NOMO-1 treated with dmso at 0.1 percent for 144 hours (cell line): ENCODE measurements at regions not wholly inside any gene's neighbourhood (a gene's known extent, or its start where the extent isn't known, plus 50 kb on each side); places are given as distances from the start of the nearest gene placed in this dataset.

Experiments used
- DNase-seq: peaks from one replicate; lab custom pipeline; 2025; ENCODE audit not compliant: unreplicated experiment; lab: John Stamatoyannopoulos, UW

DNA sequence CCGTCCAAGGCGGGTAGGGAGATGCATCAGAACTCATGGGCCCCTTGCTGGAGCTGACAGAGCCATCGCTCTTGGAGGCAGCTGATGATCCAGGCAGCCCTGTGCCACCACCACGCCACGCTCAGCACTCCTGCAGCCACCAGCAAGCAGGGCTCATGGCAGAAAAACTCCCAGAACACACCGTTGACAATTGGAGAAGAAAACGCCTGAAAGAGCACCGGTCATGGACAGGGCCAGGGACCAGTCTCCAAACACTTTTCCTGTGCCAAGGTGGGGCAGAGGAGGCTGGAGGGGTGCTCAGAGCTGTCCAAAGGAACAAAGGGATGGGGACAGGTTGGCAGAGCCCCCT, 132.2 kb downstream of the FOXL1 start:
- DNase-seq: no peak

GRCh38 chr16:86712158-86713009, 134.0 kb downstream of the FOXL1 start:
- no peak for DNase-seq

DNA sequence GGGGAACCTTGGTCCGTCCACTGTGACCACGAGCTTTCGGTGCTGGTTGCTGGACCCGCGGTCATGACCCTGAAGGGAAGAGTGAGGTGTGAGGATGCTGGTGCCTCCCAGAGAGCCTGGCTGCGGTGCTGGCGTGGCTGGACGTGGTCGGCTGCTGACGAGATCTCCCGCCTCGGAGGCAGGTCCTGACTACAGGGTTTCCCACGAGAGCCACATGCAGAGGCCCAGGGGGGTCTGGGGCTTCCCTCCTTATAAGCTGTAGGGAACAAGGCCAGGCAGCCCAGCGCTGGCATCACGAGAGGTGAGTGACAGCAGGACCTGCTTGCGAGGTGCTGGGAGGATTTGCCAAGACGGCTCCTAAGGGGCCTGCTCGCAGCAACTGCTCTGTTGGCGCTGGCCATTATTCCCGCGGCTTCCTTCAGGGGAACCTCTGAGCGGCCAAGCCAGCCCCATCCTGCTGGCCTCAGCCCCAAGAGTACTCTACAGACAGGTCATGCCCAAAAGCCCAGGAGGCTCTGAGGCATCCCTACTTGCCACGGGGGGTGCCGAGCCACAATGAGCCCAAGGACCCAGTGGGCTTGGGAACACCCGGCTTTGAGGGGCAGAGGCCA, 134.8 kb downstream of the FOXL1 start:
- no peak for DNase-seq

DNA sequence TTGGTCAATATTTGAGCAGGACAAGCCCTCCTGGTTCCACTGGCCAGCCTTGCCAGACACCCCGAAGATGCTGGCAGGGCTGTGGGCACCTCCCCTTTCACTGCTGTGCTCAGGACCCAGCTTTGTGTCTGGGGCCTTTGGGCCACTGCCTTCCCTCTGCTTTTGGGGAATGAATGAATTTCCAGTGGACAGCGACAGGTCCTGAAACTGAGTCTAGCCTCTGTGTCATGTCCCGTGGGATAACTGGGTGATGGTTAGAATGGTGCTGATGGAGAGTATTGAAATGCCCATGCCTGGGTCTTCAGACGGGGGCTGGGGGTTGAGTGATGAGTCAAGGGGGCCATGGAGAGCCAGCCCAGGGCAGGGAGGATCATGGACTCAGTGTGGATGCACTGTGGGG, 135.8 kb downstream of the FOXL1 start:
- DNase-seq: no peak

- no peak for DNase-seq
These were observed 138.3 kb downstream of the FOXL1 start for GRCh38 chr16:86716649-86717048.

DNA sequence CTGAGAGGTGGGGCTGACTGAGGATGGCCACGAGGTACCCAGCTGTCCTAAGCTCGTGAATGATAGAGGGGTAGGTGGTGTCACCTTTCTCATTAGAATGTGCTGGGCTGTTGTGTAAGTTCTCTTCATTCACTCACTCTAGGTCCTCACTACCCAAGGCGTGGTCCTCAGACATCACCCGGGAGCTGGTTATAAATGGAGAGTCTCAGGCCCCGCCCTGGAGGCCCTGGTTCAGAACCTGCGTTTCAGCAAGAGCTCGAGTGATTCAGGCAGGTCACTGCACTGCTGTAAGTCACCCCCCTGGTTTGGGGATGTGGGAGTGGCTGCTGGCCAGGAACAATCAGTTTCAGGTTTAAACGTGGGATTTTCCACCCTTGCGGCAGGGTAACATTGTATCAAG, 139.8 kb downstream of the FOXL1 start:
- DNase-seq: no peak

- DNase-seq: no peak
These were observed 144.6 kb downstream of the FOXL1 start for GRCh38 chr16:86722970-86723369.

DNA sequence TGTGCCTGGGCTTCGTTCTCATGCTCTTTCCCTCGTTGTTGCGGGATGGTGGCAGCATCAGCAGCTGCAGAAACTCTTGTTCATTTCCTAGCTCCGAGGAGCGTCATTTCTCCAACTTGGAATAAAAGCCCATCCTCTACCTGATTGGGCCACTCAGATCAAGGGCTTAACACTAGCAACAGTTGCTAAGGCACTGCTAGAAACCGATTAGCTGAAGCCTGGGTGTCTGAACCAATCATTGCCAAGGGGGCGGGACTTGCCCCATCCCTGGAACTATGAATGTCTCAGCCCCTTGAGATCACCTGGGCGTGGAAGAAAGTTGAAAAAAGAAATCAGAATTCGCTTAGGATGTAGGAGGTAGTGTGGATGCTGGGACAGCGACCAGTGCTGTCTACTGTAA, 145.3 kb downstream of the FOXL1 start:
- DNase-seq: no peak

DNA sequence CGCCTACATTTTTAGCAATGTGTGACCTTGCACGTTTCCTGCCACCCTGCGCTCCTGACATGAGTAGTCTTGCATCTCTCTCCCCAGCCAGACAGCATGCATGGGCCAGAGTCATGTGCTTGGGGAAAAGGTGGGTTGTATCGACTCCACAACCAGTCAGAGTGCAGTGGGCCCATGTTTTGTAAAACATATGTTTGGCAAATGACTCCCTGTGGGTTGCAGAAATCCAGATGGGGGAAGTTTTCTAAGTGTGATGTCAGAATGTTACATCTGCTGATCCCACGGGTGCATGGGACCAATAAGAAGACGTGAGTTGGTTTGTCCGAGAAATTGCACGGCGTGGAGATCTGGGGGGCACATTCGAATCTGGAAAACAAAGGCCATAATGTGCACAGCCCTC, 147.1 kb downstream of the FOXL1 start:
- no peak for DNase-seq

- DNase-seq: no peak
These were observed 148.0 kb downstream of the FOXL1 start for GRCh38 chr16:86726340-86726739.

- DNase-seq: no peak
These were observed 148.8 kb downstream of the FOXL1 start for GRCh38 chr16:86727131-86727530.

DNA sequence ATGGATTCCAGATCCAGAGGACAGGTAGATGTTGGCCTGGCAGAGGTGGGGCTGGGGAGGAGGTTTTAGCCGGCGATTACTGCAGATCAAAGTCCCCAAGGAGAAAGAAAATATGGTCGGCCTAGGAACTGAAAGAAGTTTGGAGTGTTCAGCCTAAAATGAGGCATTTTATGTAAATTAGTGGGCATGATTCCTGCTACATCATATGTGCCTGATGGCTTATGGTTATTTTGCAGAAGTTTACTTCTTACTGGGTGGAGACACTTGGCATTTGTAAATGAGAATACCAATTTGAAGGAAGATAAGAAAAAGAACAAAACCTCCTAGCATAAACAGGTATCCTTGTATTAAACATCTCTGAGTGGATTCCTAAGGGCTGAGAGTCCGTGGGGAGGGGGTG, 149.3 kb downstream of the FOXL1 start:
- DNase-seq: no peak

DNA sequence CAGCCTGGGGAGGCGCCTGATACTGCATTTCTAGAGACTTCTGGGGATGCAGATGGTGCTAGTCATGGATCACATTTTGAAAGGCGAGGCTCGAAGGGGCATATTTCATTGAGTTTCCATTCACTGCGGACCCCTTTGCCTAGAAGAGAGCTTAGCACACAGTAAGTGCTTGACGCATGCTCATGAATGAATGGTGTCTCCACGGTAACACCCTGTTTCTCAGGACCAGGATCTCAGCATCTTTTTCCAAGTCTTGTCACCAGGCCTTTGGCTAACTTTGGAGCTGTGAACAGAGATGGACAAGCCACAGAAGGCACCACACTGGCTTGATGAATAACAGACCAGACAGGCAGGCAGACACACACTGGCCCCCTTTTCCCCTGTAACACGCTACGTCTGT, 151.3 kb downstream of the FOXL1 start:
- no peak for DNase-seq

DNA sequence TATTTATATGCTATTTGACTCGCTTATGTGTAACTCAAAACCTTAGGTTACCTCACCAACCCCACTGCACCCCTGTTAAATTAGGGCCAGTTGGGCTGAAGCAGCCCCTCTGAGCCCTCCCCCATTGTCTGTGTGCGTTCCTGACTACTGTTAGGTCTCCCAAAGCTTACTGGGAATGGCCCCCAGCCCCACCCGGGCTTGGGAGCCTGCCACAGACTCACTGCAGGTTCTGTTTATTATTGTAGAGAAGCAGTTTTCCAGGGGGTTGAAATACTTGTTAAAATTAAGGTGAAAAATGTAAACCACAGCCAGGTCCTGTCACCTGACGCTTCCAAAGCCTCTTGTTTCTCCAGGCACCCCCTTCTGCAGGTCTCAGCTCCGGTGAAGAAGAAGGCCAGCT, 151.7 kb downstream of the FOXL1 start:
- DNase-seq: no peak

GRCh38 chr16:86730597-86730996, 152.2 kb downstream of the FOXL1 start:
- no peak for DNase-seq

DNA sequence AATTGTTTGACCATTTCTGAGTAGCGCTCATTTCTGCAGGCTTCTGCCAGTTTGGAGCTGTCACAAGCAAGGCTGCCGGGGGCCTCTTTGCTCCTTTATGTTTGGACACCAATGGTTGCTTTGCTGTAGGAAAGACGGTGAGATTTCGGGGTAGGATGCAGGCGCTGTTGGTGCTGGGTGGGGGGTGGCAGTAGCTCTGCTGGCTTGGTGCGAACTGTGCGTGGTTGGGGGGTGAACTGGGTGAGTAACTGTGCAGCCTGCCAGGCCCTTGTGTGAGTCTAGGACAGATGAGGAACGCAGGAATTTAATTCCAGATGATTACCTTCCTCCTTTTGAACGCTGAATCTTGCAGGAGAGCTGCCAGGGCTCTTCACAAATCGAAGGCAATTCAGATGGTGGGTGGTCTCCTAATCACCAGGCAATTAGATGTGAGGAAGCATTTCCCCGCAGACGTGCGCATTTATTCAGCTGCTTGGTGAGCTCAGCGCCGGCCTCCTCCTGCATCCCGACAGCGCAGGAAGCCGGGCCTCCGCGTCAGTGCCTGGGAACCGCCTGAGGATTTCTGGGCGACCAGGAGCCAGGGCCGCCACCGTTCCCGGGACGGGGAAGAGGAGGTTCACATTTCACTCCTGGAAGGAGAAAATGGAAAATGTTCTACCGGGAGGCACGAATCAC, 154.4 kb downstream of the FOXL1 start:
- DNase-seq: no peak

DNA sequence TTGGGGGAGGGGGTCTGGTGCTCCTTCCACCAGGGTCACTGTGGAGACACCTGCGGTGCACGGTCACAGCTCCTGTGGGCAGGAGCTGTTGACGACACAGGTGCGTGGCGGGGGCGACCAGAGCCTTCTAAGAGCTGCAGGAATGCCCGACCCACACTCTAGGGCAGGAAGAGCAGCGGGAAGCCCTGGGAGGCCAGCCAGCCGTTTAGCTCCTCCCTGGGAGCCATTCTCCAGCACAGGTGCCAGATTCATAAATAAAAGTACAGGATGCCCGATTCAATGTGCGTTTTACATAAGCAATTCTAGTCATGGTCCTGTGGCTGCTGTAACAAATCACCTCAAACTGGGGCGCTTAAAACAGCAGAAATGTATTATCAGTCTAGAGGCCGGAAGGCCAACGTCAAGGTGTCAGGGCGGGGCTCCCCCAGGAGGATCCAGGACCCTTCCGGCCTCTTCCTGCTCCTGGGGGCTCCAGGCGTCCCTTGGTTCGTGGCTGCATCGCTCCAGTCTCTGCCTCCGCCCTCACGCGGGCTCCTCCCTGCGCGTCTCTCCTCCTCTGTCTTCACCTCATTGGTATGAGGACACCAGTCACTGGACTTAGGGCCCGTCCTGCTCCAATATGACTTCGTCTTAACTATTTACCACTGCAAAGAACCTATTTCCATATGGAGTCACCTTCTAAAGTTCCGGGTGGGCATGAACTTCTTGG, 155.4 kb downstream of the FOXL1 start:
- DNase-seq: no peak

DNA sequence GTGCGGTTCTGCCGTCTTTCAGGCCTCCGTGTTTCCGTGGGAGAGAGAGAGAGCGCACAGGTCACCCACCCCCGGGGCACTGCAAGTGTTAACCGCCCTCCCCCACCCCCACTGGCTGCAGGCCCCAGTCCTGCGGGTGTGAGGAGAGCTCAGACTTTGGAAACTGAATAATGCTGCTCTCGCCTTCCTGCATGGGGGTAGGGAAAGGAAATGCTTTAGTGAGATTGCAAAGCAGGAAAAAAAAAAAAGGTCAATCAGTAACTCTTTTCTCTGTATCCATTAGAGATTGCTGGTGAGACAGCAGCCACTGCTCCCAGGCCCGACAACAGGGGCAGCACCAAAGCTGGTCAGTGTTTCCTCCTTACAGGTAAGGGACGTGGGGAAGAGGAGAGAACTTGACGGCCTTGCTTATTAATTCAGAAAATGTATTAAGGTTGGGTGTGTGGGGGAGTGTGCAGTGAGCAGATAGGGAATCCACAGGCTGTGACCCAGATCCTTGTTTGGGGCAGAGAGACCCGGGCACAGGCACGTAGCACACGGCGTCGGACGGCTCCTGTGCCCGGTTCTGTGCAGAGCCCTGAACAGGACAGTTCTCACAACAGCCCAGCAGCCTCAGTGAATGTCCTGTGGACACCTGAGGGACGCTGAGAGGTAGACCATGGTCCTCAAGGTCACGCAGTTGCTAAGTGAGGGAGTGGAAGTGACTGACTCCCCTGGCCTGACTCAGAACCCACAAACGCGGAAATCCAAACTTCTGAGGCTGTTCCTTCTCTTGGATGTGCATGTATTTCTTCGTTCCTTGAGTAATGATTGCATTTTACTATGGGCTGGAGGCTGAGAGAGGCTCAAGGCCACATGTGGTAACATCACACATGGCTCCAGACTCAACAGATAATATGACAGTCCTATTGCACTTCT, 156.5 kb downstream of the FOXL1 start:
- no peak for DNase-seq

- DNase-seq: no peak
These were observed 157.4 kb downstream of the FOXL1 start for GRCh38 chr16:86735727-86736126.

DNA sequence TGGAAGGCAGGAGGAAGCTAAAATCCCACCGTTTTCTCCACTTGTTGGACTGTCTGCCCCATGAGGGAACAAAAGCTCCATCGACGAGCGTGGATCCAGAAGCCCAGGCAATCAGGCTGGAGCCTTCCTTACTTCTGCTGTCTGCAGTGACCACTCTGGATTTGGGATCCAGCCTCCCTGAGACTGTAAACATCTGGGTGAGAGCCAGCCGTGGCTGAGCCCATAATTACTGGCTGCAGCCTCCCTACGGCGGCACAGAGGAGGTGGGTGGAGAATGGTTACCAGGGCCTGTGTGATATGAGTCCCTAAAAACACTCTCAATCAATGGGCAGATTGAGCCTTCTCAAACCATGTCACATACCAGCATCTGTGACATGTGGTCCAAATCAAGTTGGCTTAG, 158.2 kb downstream of the FOXL1 start:
- DNase-seq: no peak

DNA sequence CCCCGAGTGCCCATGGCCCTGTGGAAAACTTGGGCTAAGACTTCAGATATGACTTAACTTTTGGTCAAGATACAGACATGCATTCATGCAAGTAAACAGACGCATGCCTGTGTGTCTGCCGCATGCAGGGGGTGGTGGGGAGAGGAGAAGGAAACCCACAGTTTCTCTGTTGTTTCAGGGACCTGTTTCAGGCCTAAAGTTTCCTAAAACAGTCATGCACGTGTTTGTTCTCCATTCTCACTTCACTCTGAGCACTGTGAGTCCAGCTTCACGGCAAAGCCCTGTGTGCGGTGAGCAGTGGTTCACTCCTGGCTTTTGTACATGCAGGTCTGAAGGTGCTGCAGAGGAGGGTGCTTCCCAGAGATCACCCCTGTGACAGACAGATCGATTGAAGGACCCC, 158.7 kb downstream of the FOXL1 start:
- no peak for DNase-seq
